ENCODE measurements at regions not wholly inside any gene's neighbourhood (a gene's known extent, or its start where the extent isn't known, plus 50 kb on each side); places are given as distances from the start of the nearest gene placed in this dataset.
"Not testable (repeated sequence)": the region's sequence is repeated elsewhere in the genome, so short reads cannot be mapped to it uniquely, and the experiment has no call there.

DNA sequence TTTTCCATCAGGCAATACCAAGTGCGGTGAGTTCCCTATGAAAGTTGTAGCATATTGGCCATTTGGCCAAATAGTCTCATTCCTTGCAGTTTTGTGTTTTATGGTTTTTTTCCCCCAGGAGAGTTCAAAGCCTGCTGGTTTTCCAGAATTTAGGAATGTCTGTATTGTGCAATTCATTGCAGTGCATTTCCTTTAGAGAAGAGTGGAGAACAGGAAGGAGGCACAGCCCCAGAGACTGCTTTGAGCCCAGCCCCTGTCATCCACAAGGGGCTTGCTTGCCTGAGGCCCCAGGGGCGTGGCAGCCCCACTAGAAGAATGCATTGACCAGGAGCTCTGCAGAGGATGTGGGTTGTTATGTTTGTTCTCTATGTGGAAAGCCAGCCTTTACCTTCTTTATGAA, 375.5 kb downstream of the BCL2L11 start:
- not testable (repeated sequence) for DNase-seq

- not testable (repeated sequence) for DNase-seq
These were observed 376.1 kb downstream of the BCL2L11 start for GRCh38 chr2:111496860-111497259.

DNA sequence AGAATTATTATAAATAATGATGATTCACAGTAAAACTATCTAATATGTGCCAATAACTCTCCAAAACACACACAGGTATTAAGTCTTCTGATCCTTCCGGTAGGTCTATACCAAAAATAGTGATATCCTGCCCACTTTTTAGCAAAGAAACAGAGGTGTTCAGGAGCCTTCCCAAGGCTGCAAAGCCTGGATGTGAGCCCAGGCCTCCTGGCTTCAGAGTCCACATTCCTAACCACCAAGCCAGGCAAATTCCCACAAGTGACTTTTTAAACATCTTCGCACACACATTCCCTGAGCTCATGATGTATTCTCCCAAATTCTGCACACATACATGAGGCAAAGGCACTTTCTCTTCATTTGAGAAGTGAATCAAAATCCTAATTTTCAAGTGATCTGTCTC, 376.6 kb downstream of the BCL2L11 start:
- not testable (repeated sequence) for DNase-seq

DNA sequence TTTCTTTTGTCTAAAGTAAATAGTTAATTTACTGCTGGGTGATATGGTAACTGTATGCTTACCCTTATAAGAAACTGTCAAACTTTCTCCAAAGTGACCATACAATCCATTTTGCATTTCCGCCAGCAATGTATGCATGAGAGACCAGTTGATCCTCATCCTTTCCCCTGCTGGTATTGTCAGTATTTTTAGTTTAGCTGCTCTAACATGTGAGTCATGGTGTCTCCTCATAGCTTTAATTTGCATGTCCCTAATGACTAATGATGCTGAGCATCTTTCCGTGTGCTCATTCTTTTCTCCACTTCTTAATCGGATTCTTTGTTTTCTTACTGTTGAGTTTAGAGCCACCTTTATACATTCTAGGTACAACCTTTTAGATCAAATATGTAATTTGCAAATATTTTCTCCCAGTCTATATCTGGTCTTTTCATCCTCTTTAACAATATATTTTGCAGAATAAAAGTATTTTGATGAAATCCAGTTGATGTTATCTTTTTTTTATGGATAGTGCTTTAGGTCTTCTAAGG, 379.9 kb downstream of the BCL2L11 start:
- not testable (repeated sequence) for DNase-seq

DNA sequence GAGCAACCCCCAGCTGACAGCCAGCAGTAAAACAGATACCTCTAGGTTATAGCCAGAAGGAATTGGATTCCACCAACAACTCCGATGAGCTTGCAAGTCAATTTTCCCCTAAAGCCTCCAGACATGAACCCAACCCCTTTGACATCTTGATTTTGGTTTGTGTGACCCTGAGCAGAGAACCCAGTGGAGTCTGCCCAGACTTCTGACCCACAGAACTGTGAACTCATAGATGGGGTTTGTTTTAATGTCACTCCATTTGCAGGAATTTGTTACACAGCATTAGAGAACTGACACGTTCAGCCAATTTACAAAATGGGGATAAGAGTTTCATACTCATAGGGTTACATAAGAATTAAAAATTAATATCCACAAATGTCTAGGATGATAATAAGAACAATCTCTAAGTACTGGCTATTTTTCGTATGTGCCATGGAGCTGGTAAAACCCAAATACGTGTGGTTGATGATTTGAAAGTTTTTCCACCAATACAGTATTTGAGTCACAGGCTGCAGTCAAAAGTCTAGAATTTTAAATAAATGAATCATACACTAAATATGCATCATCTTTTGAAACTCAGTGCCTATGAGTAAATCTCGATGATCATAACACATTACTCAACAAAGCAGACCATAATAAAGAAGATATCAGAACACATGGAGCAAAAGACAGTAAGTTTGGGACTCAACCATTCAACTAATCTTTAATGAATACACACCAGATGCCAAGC, 380.0 kb downstream of the ANAPC1 start:
- not testable (repeated sequence) for DNase-seq

DNA sequence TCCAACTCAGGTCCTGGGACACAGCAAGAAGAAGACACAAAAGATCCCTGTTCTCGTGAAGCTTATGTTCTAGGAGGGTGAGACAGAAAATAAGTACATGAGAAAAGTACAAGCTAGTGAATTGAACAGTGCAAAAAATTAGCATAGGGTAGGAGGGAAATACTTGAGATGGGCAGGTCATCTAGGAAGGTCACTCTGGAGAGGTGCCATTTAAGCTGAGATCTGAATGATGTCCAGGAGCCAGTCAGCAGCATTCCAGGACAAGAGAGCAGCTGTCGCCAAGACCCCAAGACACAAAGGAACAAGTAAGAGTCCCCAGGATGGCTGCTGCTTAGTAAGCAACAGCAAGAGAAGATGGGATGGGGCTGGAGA, 379.4 kb downstream of the ANAPC1 start:
- not testable (repeated sequence) for DNase-seq

- DNase-seq = not testable (repeated sequence)
These were observed 378.7 kb downstream of the ANAPC1 start for GRCh38 chr2:111505267-111505666.

- not testable (repeated sequence) for DNase-seq
These were observed 377.1 kb downstream of the ANAPC1 start for GRCh38 chr2:111506936-111507335.

DNA sequence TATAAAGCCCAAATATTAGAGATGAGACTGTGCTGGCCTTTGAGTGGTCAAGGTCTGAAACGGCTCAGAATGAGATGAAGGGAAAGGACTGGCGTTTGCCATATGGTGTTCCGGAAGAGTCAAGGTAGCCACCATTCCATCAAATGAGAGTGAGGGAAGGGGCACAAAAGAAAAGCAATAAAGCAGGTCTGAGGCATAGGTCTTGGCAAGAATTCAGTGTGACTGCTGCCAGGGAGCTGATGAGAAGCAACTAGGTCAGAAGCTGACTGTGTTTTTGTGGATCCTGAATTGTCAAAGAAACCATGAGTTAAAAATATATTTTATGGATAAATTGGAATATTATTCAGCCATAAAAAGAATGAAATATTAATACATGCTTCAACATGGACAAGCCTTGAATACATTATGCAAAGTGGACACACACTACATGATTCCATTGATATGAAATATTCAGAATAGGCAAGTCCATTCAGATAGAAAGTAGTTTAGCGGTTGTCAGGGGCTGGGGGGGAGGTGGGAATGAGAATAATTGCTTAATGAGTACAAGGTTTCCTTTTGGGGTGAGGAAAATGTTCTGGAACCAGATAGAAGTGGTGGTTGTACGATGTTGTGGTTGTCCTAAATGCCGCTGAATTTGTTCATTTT, 374.6 kb downstream of the ANAPC1 start:
- DNase-seq = not testable (repeated sequence)

GRCh38 chr2:111510384-111510783, 373.6 kb downstream of the ANAPC1 start:
- not testable (repeated sequence) for DNase-seq

GRCh38 chr2:111511062-111511461, 372.9 kb downstream of the ANAPC1 start:
- DNase-seq = not testable (repeated sequence)

- DNase-seq = not testable (repeated sequence)
These were observed 371.6 kb downstream of the ANAPC1 start for GRCh38 chr2:111512378-111512777.

DNA sequence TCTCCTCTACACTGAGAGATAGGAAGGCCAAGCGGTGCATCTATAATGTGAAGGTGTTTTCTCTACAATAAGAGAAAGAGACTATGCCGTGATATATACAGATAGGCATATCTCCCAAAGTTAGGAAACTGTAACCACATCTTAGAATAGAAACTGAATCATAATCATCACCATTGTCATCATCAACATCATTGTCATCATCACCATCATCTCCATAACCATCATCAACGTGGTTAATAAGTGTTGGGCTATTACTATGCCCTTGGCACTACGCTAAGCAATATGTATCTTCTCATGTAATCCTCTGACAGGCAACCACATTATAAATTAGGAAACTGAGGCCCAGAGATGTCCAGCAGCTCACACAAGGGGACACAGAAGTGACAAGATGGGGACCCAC, 369.9 kb downstream of the ANAPC1 start:
- DNase-seq = not testable (repeated sequence)

- not testable (repeated sequence) for DNase-seq
These were observed 366.8 kb downstream of the ANAPC1 start for GRCh38 chr2:111517050-111517720.

DNA sequence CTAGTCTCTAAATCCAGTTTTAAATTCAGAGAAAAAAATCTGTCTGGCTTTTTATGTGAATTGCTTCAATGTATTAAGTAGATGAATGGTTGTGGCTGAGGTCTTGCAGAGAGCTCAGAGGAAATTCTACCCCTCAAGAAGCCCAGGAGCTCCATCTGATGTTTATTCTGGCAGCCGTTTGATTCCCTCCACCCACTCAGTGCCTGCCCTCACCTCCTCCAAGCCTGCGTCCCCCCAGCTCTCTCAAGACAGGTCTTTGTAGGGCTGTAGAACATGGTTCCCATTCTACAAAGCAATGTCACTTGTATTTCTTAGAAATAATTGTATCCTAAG, 366.3 kb downstream of the ANAPC1 start:
- DNase-seq = not testable (repeated sequence)

DNA sequence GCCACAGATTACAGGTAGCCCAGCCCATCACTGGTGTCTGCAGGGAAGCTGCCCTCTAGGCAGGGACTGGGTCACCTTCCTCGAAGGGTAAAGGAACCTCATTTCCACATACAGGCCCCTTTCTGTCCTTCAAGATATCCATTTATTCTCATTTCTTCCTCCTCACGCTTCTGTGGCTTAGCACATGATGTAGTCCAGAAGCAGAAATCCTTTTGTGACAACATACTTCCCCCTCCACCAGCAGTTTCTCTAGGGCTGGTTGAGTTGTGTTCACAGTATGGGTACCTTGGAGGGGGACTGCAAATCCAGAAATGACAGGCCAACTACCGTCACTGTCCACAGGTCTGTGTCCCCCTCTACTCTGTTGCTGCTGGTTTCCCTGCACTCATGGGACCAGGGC, 364.9 kb downstream of the ANAPC1 start:
- DNase-seq = no peak

DNA sequence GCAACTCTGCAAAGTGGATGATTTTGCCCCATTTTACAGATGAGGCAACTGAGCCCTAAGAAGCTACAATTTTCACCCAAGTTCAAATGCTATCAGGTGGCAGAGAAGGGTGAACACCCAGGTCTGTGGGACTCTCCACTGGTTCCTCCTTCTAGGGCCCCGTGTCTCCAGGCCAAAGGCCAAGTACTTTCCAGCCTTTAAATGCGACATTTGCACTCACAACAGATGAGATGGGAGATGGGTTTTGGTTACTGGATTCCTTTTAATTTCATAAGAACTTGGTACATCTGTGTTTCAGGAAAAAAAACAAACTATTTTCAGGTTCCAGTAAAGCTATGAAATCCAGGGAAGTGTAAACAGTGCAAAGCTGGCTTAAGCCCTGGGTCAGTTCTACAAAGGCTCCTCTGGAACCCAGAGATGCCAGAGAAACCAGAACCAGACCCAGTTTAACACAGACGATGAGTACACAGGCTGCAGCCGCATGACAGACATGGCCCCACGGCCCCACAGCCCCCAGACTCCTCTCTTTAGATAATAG, 361.7 kb downstream of the ANAPC1 start:
- DNase-seq = no peak

GRCh38 chr2:111523009-111523408, 361.0 kb downstream of the ANAPC1 start:
- no peak for DNase-seq

GRCh38 chr2:111525026-111525425, 359.0 kb downstream of the ANAPC1 start:
- DNase-seq = not testable (repeated sequence)

DNA sequence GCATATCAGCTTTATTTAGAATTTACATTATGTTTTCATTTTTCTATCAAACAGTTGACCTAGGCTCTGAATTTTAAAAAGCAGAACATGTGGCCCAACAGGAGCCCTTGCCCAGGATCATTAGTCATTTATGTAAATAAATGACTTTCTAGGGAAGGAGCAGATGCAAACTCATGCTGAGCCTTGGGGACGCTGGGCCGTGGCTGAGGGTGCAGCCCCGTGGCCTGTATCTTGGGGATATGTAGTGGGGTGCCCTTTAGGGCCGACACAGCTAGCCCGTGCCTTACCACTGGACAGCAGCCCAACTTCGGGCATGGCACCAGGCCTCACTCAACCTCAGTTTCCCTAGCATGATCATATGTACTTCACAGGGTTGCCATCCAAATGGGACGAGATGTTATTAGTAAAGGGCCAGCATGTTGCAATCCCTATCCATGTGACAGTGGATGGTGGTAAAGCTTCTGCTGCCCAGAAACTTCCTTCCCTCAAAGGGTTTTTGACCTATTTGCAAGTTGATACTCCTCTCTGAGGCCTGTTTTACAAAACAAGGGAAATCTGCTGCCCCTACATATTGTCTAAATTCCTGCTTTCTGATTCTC, 357.9 kb downstream of the ANAPC1 start:
- not testable (repeated sequence) for DNase-seq

- not testable (repeated sequence) for DNase-seq
These were observed 356.1 kb downstream of the ANAPC1 start for GRCh38 chr2:111527707-111528400.
